ENCODE measurements at regions not wholly inside any gene's neighbourhood (a gene's known extent, or its start where the extent isn't known, plus 50 kb on each side); places are given as distances from the start of the nearest gene placed in this dataset.

GRCh38 chr6:6376845-6377244 is 56.4 kb upstream of the F13A1 start:
- WGBS (ENCODE audit: insufficient coverage) = no CpG with 5 or more reads among the region's 6 CpGs
- Histone ChIP-seq H3K36me3 (ENCODE audit: control insufficient read depth, insufficient read depth, low read length) (no peaks in the 10 kb centered on the region), H3K27ac (ENCODE audit: low read length) (no peak overlapping the region), H3K4me3 (ENCODE audit: low read length) (no peak overlapping the region), H3K27me3 (ENCODE audit: control insufficient read depth, insufficient read depth, low read length) (no peaks in the 10 kb centered on the region), H3K9me3 (replicated peaks; ENCODE audit: control insufficient read depth, low read depth, low read length) (no peaks in the 10 kb centered on the region), H3K4me1 (ENCODE audit: control insufficient read depth, insufficient read depth, low read length) (no peaks in the 10 kb centered on the region)
- no peak for DNase-seq

- Histone ChIP-seq H3K9me3 (replicated peaks; ENCODE audit: control insufficient read depth, low read depth, low read length) (no peaks in the 10 kb centered on the region), H3K36me3 (ENCODE audit: control insufficient read depth, insufficient read depth, low read length) (no peaks in the 10 kb centered on the region), H3K27ac (ENCODE audit: low read length) (no peak overlapping the region), H3K4me1 (ENCODE audit: control insufficient read depth, insufficient read depth, low read length) (no peaks in the 10 kb centered on the region), H3K4me3 (ENCODE audit: low read length) (no peak overlapping the region), H3K27me3 (ENCODE audit: control insufficient read depth, insufficient read depth, low read length) (no peaks in the 10 kb centered on the region)
- no peak for DNase-seq
- 82% methylated on average over 4 of the region's 6 CpGs for WGBS (ENCODE audit: insufficient coverage)
Measured at GRCh38 chr6:6377621-6378020, 57.2 kb upstream of the F13A1 start.

GRCh38 chr6:6379573-6379972 is 59.1 kb upstream of the F13A1 start:
- 63% methylated on average over 5 of the region's 5 CpGs for WGBS (ENCODE audit: insufficient coverage)
- DNase-seq = no peak
- Histone ChIP-seq H3K4me3 (ENCODE audit: low read length) (no peak overlapping the region), H3K27me3 (ENCODE audit: control insufficient read depth, insufficient read depth, low read length) (no peaks in the 10 kb centered on the region), H3K27ac (ENCODE audit: low read length) (no peak overlapping the region), H3K4me1 (ENCODE audit: control insufficient read depth, insufficient read depth, low read length) (no peaks in the 10 kb centered on the region), H3K9me3 (replicated peaks; ENCODE audit: control insufficient read depth, low read depth, low read length) (no peaks in the 10 kb centered on the region), H3K36me3 (ENCODE audit: control insufficient read depth, insufficient read depth, low read length) (no peaks in the 10 kb centered on the region)

- no peaks in the 10 kb centered on the region for H3K9me3 ChIP-seq (replicated peaks; ENCODE audit: control insufficient read depth, low read depth, low read length)
- H3K4me1 ChIP-seq (ENCODE audit: control insufficient read depth, insufficient read depth, low read length) = no peaks in the 10 kb centered on the region
- 72% methylated on average over 5 of the region's 7 CpGs for WGBS (ENCODE audit: insufficient coverage)
- H3K27ac ChIP-seq (ENCODE audit: low read length) = no peak overlapping the region
- H3K4me3 ChIP-seq (ENCODE audit: low read length) = no peak overlapping the region
- DNase-seq = no peak
- no peaks in the 10 kb centered on the region for H3K27me3 ChIP-seq (ENCODE audit: control insufficient read depth, insufficient read depth, low read length)
- no peaks in the 10 kb centered on the region for H3K36me3 ChIP-seq (ENCODE audit: control insufficient read depth, insufficient read depth, low read length)
Measured at GRCh38 chr6:6384520-6384919, 64.1 kb upstream of the F13A1 start.

- Histone ChIP-seq H3K4me3 (ENCODE audit: low read length) (no peak overlapping the region), H3K9me3 (replicated peaks; ENCODE audit: control insufficient read depth, low read depth, low read length) (no peaks in the 10 kb centered on the region), H3K36me3 (ENCODE audit: control insufficient read depth, insufficient read depth, low read length) (no peaks in the 10 kb centered on the region), H3K27ac (ENCODE audit: low read length) (no peak overlapping the region), H3K4me1 (ENCODE audit: control insufficient read depth, insufficient read depth, low read length) (no peaks in the 10 kb centered on the region), H3K27me3 (ENCODE audit: control insufficient read depth, insufficient read depth, low read length) (no peaks in the 10 kb centered on the region)
- WGBS (ENCODE audit: insufficient coverage) = no CpG with 5 or more reads among the region's 4 CpGs
- peak; percentile 68 for DNase-seq
Measured at GRCh38 chr6:6386010-6386409, 65.5 kb upstream of the F13A1 start.

- Histone ChIP-seq H3K27ac (ENCODE audit: low read length) (no peak overlapping the region), H3K9me3 (replicated peaks; ENCODE audit: control insufficient read depth, low read depth, low read length) (no peaks in the 10 kb centered on the region), H3K4me1 (ENCODE audit: control insufficient read depth, insufficient read depth, low read length) (no peaks in the 10 kb centered on the region), H3K4me3 (ENCODE audit: low read length) (no peak overlapping the region), H3K27me3 (ENCODE audit: control insufficient read depth, insufficient read depth, low read length) (no peaks in the 10 kb centered on the region), H3K36me3 (ENCODE audit: control insufficient read depth, insufficient read depth, low read length) (no peaks in the 10 kb centered on the region)
- 58% methylated on average over 5 of the region's 7 CpGs for WGBS (ENCODE audit: insufficient coverage)
- DNase-seq = no peak
Measured at GRCh38 chr6:6390849-6391602, 70.6 kb upstream of the F13A1 start.

- Histone ChIP-seq H3K4me1 (ENCODE audit: control insufficient read depth, insufficient read depth, low read length) (no peaks in the 10 kb centered on the region), H3K4me3 (ENCODE audit: low read length) (no peak overlapping the region), H3K36me3 (ENCODE audit: control insufficient read depth, insufficient read depth, low read length) (no peaks in the 10 kb centered on the region), H3K9me3 (replicated peaks; ENCODE audit: control insufficient read depth, low read depth, low read length) (no peaks in the 10 kb centered on the region), H3K27ac (ENCODE audit: low read length) (no peak overlapping the region), H3K27me3 (ENCODE audit: control insufficient read depth, insufficient read depth, low read length) (no peaks in the 10 kb centered on the region)
- WGBS (ENCODE audit: insufficient coverage) = 88% methylated on average over 2 of the region's 7 CpGs
- DNase-seq = no peak
Measured at GRCh38 chr6:6392214-6393068, 72.0 kb upstream of the F13A1 start.

- peaks cover 2% of the 10 kb centered on the region for H3K4me1 ChIP-seq (ENCODE audit: control insufficient read depth, insufficient read depth, low read length)
- no peaks in the 10 kb centered on the region for H3K9me3 ChIP-seq (replicated peaks; ENCODE audit: control insufficient read depth, low read depth, low read length)
- DNase-seq = no peak
- H3K27ac ChIP-seq (ENCODE audit: low read length) = no peak overlapping the region
- H3K27me3 ChIP-seq (ENCODE audit: control insufficient read depth, insufficient read depth, low read length) = no peaks in the 10 kb centered on the region
- WGBS (ENCODE audit: insufficient coverage) = 100% methylated on average over 2 of the region's 6 CpGs
- H3K36me3 ChIP-seq (ENCODE audit: control insufficient read depth, insufficient read depth, low read length) = no peaks in the 10 kb centered on the region
- H3K4me3 ChIP-seq (ENCODE audit: low read length) = no peak overlapping the region
Measured at GRCh38 chr6:6393069-6393529, 72.6 kb upstream of the F13A1 start.

GRCh38 chr6:6395581-6396197 is 75.2 kb upstream of the F13A1 start:
- Histone ChIP-seq H3K4me3 (ENCODE audit: low read length) (no peak overlapping the region), H3K9me3 (replicated peaks; ENCODE audit: control insufficient read depth, low read depth, low read length) (no peaks in the 10 kb centered on the region), H3K4me1 (ENCODE audit: control insufficient read depth, insufficient read depth, low read length) (peaks cover 2% of the 10 kb centered on the region), H3K27me3 (ENCODE audit: control insufficient read depth, insufficient read depth, low read length) (no peaks in the 10 kb centered on the region), H3K36me3 (ENCODE audit: control insufficient read depth, insufficient read depth, low read length) (no peaks in the 10 kb centered on the region), H3K27ac (ENCODE audit: low read length) (no peak overlapping the region)
- peak; percentile 74 for DNase-seq
- no CpG with 5 or more reads among the region's 5 CpGs for WGBS (ENCODE audit: insufficient coverage)

GRCh38 chr6:6397842-6398241 is 77.4 kb upstream of the F13A1 start:
- WGBS (ENCODE audit: insufficient coverage) = 33% methylated on average over 1 of the region's 5 CpGs
- H3K9me3 ChIP-seq (replicated peaks; ENCODE audit: control insufficient read depth, low read depth, low read length) = no peaks in the 10 kb centered on the region
- H3K27ac ChIP-seq (ENCODE audit: low read length) = no peak overlapping the region
- no peak for DNase-seq
- H3K4me3 ChIP-seq (ENCODE audit: low read length) = no peak overlapping the region
- H3K36me3 ChIP-seq (ENCODE audit: control insufficient read depth, insufficient read depth, low read length) = no peaks in the 10 kb centered on the region
- H3K4me1 ChIP-seq (ENCODE audit: control insufficient read depth, insufficient read depth, low read length) = peaks cover 2% of the 10 kb centered on the region
- H3K27me3 ChIP-seq (ENCODE audit: control insufficient read depth, insufficient read depth, low read length) = no peaks in the 10 kb centered on the region
